ENCODE measurements at regions not wholly inside any gene's neighbourhood (a gene's known extent, or its start where the extent isn't known, plus 50 kb on each side); places are given as distances from the start of the nearest gene placed in this dataset.

DNA sequence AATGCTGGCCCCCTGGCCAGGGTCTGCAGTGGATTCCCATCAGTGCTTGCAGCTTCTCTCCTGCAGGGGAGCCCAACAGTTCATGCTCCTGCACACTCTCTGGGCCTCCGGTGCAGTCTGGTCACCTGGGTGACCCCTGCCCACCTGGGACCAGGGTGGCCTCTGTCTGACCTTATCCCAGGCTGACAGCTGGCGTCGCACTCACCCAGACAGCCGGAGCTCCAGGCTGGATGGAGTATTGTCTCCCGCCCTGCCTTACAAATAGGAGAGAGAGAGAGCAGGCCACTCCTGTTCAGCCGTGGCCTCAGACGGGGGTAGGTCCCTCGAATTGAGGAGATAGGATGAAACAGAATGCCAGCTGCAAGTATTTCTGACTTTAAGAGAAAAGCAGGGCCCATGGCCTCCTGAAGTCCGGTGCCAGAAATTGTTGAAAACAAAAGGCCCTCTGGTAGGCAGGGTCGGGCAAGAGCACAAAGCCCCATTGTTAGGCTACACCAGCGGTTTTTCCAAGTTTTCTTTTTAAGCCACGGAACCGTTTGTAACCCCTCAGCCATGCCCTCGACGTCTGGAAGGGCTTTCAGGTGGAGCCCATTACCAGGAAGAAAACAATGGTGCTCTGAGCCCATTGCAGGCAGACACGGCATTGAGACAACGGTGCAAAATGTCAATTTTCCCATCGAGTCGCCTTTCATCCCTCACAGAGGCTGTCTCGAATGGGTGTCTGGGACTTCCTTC lies 258.4 kb downstream of the BCL11A start:
- peak; percentile 15 for DNase-seq (ENCODE audit: low spot score)

DNA sequence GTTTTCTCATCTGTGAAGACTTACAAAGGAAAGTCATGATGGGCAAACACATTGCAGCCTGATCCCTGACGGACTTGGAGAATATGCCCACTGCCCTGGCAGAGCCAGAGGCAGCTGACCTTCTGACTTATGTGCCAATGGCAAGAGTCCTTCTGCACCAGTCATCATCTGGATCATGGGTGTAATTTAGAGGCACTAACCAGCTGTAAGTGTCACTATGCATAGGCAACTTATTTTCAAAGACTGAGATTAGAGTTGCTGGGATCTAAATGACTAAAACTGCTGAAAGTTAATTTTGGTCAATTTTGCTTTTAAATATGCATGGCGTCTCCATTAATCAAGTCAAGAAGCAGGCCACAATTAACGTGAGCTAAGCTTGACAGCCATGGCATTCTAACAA lies 261.2 kb downstream of the BCL11A start:
- DNase-seq (ENCODE audit: low spot score), result no peak

DNA sequence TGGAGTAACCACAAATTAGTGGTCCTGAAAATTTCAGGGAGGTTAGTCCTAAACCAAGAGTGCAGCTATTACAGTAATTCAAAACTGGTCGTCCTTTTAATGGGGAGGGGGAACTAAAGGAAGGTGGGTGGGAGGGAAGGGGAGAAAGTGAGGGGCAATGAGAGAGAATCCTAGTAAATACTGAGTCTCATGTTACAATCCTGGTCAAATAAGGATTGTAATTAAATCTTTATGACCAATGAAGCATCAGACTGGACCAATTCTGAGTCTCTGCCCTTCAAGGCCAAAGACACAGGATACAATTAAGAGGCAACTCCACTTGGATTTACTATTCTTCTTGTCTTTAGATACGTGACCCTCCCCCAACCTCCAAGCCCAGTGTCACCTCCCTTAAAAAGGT lies 262.9 kb downstream of the BCL11A start:
- no peak for DNase-seq (ENCODE audit: low spot score)

DNA sequence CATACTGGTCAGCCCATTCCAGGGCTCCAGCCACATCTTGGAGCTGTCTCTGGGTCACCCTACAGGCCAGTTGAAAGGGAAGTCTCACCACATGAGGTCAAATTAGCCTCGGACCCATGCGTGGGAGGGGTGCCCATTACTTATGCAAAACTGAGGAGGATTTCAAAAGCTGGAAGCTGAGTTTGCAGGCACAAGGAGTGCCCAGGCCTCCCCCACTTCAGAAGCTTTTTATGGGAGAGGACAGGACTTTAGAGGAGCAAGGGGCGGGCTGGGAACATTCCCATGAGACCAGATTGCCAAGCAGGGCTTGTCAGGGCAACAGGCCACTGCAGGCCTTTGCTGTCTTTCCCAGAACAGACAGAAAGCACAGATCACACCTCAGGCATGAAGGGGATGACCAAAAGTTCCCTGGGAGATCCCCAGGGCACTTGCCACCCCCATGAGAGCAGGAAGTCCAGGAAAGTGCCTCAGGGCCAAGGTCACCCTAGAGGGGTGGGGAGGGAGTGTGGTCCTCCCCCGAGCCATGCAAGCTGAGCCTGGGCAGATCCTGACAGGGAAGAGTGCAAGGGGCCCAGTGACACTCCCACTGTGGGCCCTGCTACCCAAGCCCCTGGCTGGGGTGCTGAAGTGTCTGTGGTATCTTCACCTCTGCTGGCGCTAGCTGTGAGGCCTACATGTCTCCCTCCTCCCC lies 267.7 kb downstream of the BCL11A start:
- no peak for DNase-seq (ENCODE audit: low spot score)

DNA sequence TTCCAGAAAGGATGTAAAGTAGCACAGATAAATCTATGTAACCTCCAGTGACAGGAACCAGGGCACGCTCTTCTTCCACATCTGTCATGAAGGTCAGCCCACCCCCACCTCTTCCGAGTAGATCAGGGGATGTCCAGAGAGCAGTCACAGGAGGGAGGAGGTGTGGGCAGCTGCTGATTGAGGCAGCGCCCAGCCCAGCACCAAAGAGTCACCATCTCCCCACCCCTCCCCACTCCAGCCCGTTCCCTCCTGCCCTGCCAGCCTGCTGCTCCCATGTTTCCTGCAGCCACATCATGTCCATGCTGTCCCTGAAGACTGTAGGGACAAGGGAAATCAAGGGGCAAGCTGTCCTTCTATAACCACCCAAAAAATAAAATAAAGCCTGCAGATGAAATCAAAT lies 269.8 kb downstream of the BCL11A start:
- DNase-seq (ENCODE audit: low spot score), result no peak

DNA sequence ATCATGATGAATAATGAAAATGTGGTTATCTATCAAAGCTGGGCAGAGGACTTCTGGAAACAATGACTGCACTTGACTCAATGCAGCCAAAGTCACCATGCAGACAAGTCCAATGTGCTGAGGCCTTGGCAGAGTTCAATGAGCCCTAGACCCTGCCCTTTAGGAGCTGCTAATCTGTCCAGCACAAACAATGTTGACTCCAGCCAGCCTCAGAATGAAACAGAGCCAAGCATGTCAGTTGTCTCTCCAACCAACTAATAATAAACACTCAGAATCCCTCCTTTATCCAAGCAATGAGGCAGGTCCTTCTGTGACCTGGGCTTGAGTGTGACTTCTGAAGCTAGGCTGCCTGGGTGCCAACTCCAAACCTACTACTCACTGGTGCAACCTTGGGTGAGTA lies 270.6 kb downstream of the BCL11A start:
- DNase-seq (ENCODE audit: low spot score), result no peak

DNA sequence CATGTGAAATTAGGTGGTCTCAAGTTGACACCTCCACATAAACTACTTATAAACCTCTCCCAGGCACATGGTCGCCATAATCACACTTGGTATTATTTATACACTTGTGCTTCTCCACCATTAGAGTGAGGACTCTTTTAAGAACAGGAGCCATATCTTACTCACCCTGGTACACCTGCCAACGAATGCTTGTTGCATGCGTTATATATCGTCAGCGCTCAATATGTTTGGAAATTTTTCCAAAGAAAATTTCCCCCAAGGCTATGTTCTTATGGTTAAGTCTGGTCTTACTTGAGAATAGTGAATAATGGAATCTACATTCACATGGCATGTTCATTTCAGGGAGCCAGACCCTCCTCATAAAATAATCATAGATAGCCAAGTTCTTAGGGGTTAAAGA lies 271.7 kb downstream of the BCL11A start:
- no peak for DNase-seq (ENCODE audit: low spot score)

DNA sequence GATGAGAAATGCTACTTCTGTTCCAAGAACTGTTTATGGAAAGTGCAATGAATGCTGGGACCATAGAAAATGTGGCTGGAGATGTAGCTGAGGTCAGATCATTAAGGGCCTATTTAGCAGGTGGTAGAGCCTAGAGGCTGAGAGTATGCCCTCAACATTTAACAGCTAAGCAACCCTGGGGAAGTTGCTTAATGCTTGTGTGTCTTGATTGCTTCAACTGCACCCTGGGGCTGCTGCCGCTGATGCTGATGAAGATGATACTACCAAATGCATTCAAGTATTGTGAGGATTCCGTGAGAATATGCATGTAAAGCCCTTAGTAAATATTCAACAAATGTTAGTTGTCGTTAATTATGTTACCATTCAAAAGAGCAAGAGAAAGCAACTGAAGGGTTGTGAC lies 273.2 kb downstream of the BCL11A start:
- no peak for DNase-seq (ENCODE audit: low spot score)

DNA sequence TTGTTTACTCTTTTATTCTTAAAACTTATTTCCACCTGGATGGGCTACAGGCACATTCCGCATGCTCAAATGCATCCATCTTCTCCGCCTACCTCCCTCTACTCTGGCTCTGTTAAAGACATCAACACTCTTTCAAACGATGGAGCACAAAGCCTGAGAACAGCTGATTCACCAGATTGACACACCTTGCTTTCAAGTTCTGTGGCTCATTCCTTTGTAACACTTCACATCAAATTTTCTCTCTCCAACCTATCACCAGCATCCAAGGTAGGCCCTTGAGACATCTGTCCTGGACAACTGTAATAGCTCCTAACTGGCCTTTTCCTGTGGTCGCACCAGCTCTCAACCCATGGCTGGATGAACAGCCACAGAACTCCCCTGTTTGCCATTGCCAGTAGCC lies 274.5 kb downstream of the BCL11A start:
- no peak for DNase-seq (ENCODE audit: low spot score)

DNA sequence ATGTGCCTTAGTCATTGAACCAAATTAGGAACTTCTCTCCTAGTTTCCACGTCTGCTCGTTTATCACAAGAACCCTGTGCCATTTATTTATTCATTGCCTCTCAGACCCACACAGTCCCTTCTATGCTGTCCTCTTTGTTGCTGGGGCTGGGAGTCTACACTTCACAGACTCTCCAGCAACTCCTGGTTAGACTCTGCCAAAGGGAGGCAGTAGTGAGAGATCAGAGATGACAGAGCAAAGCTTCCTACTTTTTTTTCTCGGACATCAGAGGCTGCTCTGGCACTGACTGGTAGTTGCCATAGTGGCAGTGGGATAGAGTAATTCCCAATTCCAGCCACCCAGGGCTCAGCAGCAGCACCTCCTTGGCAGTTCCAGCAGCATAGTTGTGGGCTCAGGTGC lies 277.5 kb downstream of the BCL11A start:
- no peak for DNase-seq (ENCODE audit: low spot score)

DNA sequence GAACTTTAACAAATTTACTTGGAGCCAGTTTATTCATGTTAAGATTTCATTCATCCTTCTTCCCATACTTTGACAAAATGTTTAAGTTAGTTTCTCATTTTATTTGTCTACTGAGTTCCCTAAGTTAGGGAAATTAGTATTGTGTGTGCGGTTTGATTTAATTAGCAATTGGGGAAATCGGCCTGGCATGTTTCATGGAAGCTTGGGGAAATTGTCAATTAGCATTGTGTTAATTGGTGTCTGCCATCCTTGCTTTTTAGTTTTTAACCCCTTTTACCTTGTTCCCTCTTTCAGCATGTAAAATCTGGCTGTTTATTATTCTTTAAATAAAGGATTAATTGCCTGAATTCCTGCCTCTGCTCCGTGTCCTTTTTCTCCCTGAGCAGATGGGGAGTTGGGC lies 279.6 kb downstream of the BCL11A start:
- no peak for DNase-seq (ENCODE audit: low spot score)

DNA sequence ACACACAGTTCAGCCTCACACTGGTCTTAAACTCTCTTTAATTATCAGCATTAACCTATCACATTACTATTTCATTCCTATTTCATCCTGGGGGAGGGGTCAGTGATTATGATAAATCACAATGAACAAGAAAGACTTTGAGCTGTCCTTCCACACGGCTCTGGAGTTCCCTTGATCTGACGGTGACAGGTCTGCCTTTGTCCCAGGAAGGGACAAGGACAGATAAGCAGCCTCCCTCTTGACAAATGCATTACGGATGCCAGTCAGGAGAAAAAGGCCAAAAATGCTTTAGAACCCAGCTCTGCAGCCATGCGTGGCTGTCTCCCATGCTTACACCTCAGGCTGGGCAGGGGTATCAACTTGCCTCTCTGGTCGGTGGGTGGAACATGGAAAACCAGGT lies 281.7 kb downstream of the BCL11A start:
- DNase-seq (ENCODE audit: low spot score), result no peak

DNA sequence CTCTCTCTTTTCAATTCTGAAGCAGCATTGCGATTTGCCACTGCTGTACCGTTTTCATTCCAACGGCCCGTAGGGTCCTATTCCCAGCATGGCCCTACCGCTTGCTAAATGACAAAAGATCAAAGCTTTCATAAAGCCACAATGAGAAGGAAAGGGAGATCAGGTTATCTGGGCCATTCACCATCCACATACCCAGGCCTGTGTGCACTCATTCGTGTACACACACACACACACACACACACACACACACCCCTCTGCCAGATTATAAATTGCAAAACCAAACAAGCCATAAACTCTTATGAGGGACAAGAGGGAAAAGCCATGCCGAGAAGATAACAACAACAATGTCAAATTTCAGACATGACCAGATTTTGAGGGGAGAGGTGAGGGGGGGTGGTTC lies 282.3 kb downstream of the BCL11A start:
- DNase-seq (ENCODE audit: low spot score), result peak; percentile 66

DNA sequence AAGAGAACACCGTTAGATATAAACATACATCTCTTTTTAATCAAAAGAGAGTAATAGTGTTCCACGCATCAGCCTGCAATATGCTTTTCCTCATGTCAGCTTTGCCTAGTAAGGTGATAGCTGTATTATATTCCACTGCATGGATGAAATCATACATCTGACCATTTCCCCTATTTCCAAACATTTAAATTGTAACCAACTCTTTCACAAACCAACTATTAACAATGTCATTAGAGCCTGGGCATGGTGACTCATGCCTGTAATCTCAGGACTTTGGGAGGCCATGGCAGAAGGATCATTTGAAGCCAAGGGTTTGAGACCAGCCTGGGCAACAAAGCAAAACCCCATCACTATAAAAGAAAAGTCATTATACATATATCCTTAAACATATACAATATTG lies 284.8 kb downstream of the BCL11A start:
- DNase-seq (ENCODE audit: low spot score), result no peak

DNA sequence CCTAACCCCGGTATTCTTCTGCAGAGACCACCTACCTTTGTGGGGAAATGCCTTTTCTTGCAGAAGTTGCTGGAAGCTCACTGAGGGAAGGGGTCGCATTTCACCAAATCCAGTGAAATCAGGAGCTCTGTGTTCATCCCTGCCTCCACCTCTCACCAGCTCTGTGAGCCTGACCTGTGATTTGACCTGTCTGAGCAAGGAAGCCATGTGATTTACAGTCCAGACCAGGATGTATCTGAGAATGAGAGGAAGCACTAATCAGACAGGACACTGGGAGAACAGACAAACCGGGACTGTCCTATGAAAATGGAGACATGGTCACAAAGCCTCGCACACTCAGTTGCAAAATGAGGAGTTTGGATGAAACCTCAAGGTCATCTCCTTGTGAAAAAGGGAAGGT lies 285.4 kb downstream of the BCL11A start:
- no peak for DNase-seq (ENCODE audit: low spot score)

DNA sequence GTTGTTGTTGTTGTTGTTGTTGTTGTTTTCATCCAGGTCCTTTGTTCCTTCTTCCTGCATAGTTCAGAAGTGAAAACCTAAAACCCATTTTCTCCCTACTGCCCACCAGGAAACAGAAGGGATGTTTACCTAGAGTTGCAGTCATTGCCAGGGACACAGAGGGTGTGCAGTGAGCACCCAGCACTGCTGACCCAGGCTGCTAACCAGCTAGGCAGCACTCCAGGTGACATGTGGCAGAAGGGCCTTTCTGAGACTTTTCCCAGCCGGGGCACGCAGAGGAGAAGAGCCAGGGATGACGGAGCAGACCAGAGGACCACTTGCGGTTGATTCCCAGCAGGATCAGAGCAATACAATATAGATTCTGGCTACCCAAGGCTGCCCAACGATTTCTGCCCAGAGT lies 286.3 kb downstream of the BCL11A start:
- no peak for DNase-seq (ENCODE audit: low spot score)

DNA sequence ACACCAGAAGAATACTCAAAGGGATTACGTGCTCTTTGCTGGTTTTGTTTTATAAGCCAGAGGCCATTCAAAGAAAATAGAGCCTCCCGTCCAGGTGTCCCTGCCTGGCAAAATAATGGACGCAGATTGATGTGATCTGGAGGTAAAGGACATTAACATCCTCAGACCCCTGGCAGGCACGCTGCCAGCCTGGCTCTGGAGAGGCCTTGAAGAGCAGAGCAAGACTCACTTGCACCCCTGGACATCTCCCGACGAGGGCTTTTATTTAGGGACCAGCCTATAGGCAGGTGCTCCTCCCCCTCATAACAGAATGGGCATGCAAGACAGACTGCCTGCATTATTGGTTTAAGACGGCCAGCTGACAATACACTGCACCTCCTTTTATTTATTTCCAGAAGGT lies 291.3 kb downstream of the BCL11A start:
- no peak for DNase-seq (ENCODE audit: low spot score)

DNA sequence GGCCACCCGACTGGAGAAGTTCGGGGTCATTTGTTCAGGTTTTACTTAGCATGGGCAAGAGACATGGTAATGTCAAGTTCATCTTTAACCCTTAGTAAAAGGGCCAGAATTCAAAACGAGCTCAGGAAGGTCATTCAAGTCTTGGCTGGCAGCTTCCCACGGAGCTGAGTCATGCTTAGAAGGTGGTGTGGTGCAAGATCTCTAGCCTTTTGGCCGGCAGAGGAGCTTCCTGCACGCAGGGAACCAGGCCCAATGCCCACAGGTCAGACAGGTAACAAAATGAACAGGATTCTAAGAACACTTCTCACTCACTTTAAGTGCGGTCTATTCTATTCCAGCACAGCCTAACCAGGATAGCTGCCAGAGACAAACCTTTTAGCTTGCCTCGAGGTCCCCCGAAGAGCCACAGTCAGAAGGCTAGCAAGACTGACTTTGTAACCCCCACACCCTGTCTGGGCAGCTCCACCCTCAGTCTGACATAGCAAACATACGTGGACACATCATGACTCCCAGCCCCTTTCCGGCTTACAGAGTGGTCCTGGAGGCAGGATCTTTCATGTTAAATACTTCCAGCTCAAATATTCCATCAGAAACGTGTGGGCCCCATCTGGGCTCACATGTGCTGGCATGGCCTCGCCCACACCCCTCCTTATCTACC lies 292.7 kb downstream of the BCL11A start:
- peak; percentile 32 for DNase-seq (ENCODE audit: low spot score)

DNA sequence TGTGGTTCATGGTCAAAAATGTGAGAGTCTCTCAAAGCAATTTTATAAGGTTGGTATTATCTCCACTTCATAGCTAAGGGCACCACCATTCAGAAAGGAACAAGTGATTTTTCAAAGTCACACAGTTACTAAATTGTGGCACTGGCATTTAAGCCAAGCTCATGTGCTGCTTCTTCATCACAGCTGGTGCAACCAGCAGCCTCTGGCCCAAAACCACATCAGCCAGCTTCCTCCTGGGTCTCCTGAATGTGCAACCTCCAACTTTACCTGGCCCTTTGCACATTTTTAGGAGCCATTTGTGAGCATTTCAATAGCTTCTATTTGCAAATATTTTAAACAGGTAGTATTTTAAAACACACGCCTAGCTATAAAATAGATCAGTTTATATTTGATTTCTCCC lies 293.7 kb downstream of the BCL11A start:
- DNase-seq (ENCODE audit: low spot score), result no peak

DNA sequence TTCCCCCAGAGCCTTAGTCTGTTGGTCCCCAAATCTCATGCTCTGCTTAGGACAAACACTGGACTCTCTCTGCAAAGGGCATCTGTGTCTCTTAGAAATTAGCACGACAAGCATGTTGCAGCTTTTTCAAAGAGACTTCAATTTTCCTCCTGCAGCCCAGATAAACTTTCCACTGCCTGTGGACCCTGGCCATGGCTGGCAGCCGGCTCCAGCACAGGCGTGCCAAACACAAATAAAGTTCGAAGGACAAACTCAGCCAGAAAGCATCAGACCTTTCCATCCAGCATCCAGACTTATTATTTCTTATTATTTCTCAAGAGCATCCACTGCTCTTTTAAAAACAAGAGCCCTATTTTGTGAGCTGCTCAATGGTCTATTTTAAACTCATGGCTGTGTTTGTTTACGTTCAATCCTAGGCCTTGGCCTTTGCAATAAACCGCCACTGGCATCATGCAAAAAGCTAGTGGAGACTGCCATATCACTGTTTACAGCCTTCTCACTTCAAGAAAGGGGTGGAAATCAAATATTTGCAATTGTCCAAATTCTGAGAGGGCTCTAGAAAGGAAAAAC lies 300.8 kb downstream of the BCL11A start:
- no peak for DNase-seq (ENCODE audit: low spot score)

DNA sequence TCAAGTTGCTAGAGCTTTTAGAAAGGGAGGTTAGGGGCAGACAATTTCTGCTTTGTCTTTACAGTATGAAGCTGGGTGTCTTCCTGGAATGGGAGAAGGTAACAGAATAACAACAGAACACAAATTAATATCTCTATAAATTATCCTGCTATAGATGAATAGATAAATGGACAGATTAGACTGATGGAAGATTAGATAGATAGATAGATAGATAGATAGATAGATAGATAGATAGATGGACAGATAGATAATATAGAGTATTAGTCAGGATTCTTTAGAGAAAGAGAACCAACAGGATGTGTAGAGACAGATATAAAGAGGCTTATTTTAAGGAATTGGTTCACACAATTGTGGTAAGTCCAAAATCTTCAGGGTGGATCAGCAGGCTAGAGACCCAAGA lies 302.2 kb downstream of the BCL11A start:
- no peak for DNase-seq (ENCODE audit: low spot score)

DNA sequence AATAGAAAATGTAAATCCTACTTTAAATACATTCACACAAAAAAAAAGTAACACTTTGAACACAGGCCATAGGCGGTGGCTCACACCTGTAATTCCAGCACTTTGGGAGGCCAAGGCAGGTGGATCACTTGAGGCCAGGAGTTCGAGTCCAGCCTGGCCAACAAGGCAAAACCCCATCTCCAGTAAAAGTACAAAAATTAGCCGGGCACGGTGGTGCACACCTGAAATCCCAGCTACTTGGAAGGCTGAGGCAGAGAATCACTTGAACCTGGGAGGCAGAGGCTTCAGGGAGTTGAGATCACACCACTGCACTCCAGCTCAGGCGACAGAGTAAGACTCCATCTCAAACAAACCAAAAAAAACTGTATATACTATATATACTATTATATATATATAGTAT lies 303.6 kb downstream of the BCL11A start:
- DNase-seq (ENCODE audit: low spot score), result no peak

DNA sequence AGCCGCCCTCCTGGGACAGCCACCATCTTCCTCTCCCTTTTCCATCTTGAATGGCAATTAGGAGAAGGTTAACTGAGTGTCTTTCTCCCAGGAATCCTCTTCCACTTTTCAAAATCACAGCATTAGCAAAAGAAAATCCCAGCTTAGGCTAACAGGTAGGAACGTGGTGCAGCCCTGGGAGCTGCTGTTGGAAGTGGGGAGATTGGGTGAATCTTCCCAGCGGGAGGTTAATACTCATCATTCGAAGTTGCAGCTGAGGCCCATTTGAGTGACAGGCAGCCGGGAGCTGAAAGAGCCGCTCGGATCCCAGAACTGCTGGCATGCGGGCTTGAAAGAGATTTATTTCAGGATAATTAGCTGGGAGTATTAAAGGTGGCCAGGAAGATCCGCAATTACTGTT lies 306.0 kb downstream of the BCL11A start:
- DNase-seq (ENCODE audit: low spot score), result no peak
